T47D (cell line): ENCODE measurements at regions not wholly inside any gene's neighbourhood (a gene's known extent, or its start where the extent isn't known, plus 50 kb on each side); places are given as distances from the start of the nearest gene placed in this dataset.
"Not testable (repeated sequence)": the region's sequence is repeated elsewhere in the genome, so short reads cannot be mapped to it uniquely, and the experiment has no call there.

ENCODE experiments used
- DNase-seq, 2 experiments: peaks; one replicate each; pipeline versions ENCODE4 v3.0.0 to v3.0.0-alpha.2; 2011 to 2012; ENCODE audit warnings: low read depth in 1 of 2, low spot score in 1 of 2
- JUND ChIP-seq: IDR thresholded peaks from 2 replicates; pipeline ENCODE4 v1.6.1; 2012; ENCODE audit warnings: low read depth
- in situ Hi-C: cut with HindIII; loops from 2 replicates; pipeline ENCODE4 v1.10.0; 2016; ENCODE audit warnings: low sequenced_read_pairs, low pct_unique_long_range_greater_than_20kb

DNA sequence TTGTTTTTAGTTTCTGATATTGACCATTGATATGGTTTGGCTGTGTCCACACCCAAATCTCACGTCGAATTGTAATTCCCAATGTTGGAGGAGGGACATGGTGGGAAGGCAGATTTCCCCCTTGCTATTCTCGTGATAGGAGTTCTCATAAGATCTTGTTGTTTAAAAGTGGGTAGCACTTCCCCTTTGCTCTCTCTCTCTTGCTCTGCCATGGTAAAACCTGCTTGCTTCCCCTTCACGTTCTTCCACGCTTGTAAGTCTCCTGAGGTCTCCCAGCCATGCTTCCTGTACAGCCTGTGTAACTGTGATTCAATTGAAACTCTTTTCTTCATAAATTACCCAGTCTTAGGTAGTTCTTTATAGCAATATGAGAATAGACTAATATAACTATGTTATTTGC, 203.6 kb upstream of the CHORDC1 start:
- in situ Hi-C loops, result no loop called here
- DNase-seq, result no peak
- no peak for TF ChIP-seq JUND

GRCh38 chr11:90423378-90423777, 200.5 kb upstream of the CHORDC1 start:
- no peak for TF ChIP-seq JUND
- in situ Hi-C loops, result no loop called here
- no peak for DNase-seq

DNA sequence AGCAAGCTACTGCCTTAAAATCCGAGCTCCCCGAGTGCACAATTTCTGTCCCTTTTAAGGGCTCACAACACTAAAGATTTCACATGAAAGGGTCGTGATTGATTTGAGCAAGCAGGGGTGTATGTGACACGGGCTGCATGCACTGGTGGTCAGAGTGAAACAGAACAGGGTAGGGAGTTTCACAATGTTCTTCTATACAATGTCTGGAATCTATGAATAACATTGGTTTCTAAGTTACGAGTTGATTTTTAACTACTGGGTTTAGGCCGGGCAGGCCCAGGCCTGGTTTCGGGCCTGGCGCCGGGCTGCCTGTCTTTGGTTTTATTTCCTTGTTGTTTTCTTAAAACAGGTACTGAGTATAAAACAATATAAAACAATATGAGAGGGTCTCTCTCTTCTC, 199.9 kb upstream of the CHORDC1 start:
- DNase-seq, in situ Hi-C loops: not testable (repeated sequence)

DNA sequence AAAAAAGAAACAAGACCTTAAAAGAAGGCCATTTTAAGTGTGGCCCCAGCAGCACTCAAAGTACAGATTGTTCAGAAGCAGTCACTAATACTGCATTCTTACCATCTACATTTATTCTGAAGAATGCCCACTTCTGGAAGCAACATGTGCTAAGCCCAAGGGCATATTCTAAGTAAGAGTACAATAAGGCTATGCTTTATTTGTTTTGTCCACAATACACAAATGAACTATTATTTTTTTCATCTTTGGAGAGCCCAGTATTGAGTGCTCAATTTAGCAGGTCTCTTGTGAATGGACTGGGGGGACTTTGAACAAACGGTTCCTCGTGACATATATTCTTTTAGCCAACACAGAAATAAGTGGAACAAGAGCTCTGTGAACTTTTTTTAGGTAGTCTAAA, 191.4 kb upstream of the CHORDC1 start:
- in situ Hi-C loops, result no loop called here
- no peak for TF ChIP-seq JUND
- no peak for DNase-seq

DNA sequence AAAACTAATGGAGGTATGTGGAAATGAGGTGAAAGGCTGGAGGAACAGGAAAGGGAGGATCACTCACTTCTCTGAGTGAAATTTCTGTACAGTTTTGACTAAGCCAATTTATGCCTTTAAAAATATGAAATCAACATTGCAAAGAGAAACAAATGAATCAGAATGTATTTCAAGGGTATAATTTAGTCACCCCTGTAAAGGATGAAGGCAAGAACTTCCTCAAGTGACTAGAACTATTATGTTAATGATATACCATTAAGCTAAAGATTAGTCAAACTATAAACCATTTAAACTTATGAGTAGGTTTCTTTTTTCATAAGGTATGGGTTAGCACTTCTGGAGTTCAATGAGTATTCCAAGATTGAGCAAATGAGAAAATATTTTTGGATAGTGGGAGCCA, 184.5 kb upstream of the CHORDC1 start:
- TF ChIP-seq JUND, result no peak
- in situ Hi-C loops, result no loop called here
- DNase-seq, result no peak

DNA sequence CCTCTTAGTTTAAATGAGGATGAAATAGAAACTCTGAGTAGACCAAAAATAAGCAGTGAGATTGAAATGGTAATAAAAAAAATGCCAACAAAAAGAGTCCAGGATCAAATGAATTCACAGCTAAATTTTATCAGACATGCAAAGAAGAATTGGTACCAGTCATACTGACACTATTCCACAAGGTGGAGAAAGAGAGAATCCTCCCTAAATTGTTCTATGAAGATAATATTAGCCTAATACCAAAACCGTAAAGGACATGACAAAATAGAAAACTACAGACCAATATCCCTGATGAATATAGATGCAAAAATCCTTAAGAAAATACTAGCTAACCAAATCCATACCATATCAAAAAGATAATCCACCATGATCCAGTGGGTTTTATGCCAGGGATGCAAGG, 169.8 kb upstream of the CHORDC1 start:
- no peak for TF ChIP-seq JUND
- no peak for DNase-seq
- in situ Hi-C loops, result no loop called here

GRCh38 chr11:90391756-90392155, 168.9 kb upstream of the CHORDC1 start:
- no peak for TF ChIP-seq JUND
- in situ Hi-C loops, result no loop called here
- DNase-seq, result peak in 1 of 2 experiments; percentile 65

GRCh38 chr11:90380206-90380605, 157.4 kb upstream of the CHORDC1 start:
- TF ChIP-seq JUND, result no peak
- no peak for DNase-seq
- in situ Hi-C loops, result no loop called here

- in situ Hi-C loops, result no loop called here
These were observed 151.1 kb upstream of the CHORDC1 start for GRCh38 chr11:90373971-90374370.

DNA sequence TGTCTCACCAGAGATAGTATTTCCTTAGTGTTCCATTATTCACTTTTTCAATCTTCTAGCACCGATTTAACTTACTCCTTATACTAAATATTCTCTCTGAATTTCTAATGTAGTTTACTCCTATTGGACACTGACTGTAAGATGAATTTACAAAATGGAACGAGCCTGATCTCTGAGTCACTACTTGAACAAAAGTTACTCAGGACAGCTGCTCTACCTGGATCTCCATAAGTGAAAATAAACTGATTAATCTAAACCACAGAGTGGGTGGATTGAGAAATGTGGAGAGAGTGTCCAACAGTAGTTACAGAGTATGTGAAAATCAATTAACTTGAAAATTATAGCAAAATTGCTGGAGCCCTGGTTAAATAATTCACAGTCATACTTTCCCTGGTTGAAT, 141.7 kb upstream of the CHORDC1 start:
- in situ Hi-C loops, result no loop called here
- no peak for TF ChIP-seq JUND
- no peak for DNase-seq

More at GRCh38 chr11:90373971-90374370, 151.1 kb upstream of the CHORDC1 start:
- TF ChIP-seq JUND, result no peak
- DNase-seq, result no peak

DNA sequence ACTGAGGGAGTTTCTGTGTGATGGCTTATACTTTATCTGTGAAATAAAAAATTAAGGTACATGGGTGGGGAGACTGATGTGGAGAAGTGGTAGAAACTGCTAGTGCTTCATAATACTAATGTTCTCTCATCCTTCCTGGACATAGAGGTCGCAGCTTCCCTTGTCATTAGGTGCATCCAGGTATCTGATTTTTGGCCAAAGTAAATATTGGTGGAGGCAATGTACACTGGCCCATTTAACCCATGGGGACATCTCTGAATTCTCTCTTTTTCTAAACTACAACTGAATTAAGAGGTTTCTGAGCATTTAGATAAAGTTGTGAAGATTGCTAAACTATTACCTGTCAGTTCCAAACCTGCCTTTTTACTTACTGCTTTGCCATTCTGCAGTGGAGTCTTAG, 140.9 kb upstream of the CHORDC1 start:
- DNase-seq, result no peak
- no peak for TF ChIP-seq JUND
- in situ Hi-C loops, result no loop called here

- no peak for DNase-seq
- no peak for TF ChIP-seq JUND
- in situ Hi-C loops, result no loop called here
These were observed 132.4 kb upstream of the CHORDC1 start for GRCh38 chr11:90355200-90355599.

- in situ Hi-C loops, result no loop called here
- DNase-seq, result no peak
- TF ChIP-seq JUND, result no peak
These were observed 126.9 kb upstream of the CHORDC1 start for GRCh38 chr11:90349731-90350130.

DNA sequence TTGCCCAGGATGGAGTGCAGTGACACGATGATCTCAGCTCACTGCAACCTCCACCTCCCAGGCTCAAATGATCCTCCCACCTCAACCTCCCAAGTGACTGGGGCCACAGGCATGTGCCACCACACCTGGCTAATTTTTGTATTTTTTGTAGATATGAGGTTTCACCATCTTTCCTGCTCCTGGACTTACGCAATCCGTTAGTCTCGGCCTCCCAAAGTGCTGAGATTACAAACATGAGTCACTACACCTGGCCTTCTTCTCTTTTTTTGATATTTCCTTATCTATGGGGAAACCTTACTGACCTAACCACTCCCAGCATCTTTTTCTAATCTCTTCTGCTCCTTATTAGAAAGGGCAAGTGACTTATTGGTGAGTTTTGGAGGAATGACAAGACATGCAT, 121.7 kb upstream of the CHORDC1 start:
- DNase-seq, result no peak
- in situ Hi-C loops, result no loop called here
- no peak for TF ChIP-seq JUND

- in situ Hi-C loops, result no loop called here
- DNase-seq, result no peak
- TF ChIP-seq JUND, result no peak
These were observed 120.8 kb upstream of the CHORDC1 start for GRCh38 chr11:90343673-90344072.
